Activated CD4-positive, alpha-beta T cell treated with anti-CD3 and anti-CD28 coated beads for 1 hour (primary cell): ENCODE measurements at regions not wholly inside any gene's neighbourhood (a gene's known extent, or its start where the extent isn't known, plus 50 kb on each side); places are given as distances from the start of the nearest gene placed in this dataset.

Source experiments
- DNase-seq: peaks from one replicate; pipeline ENCODE4 v3.0.0-alpha.2; 2020

- DNase-seq = no peak
These were observed 153.5 kb downstream of the LSM5 start for GRCh38 chr7:32336726-32337125.

GRCh38 chr7:32335107-32335506 lies 155.1 kb downstream of the LSM5 start:
- DNase-seq = no peak

- no peak for DNase-seq
These were observed 159.6 kb downstream of the LSM5 start for GRCh38 chr7:32330602-32331001.

GRCh38 chr7:32326078-32326477 lies 164.1 kb downstream of the LSM5 start:
- DNase-seq = no peak

- DNase-seq = no peak
These were observed 166.5 kb downstream of the LSM5 start for GRCh38 chr7:32323712-32324111.

GRCh38 chr7:32319012-32319382 lies 171.2 kb downstream of the LSM5 start:
- no peak for DNase-seq

GRCh38 chr7:32318300-32319011 lies 171.7 kb downstream of the LSM5 start:
- DNase-seq = no peak

GRCh38 chr7:32316839-32317238 lies 173.3 kb downstream of the LSM5 start:
- no peak for DNase-seq

- DNase-seq = no peak
These were observed 175.4 kb downstream of the LSM5 start for GRCh38 chr7:32314761-32315160.

- DNase-seq = no peak
These were observed 188.8 kb downstream of the LSM5 start for GRCh38 chr7:32301427-32301826.

GRCh38 chr7:32299133-32299702 lies 191.0 kb downstream of the LSM5 start:
- no peak for DNase-seq

GRCh38 chr7:32298408-32299132 lies 191.6 kb downstream of the LSM5 start:
- no peak for DNase-seq

GRCh38 chr7:32293833-32294232 lies 196.3 kb downstream of the LSM5 start:
- no peak for DNase-seq

GRCh38 chr7:32289651-32290414 lies 200.3 kb downstream of the LSM5 start:
- no peak for DNase-seq

GRCh38 chr7:32285698-32286097 lies 204.5 kb downstream of the LSM5 start:
- DNase-seq = no peak

GRCh38 chr7:32283546-32283945 lies 206.6 kb downstream of the LSM5 start:
- no peak for DNase-seq

GRCh38 chr7:32279500-32279899 lies 209.3 kb upstream of the PDE1C start:
- DNase-seq = no peak

GRCh38 chr7:32275216-32276009 lies 205.2 kb upstream of the PDE1C start:
- no peak for DNase-seq

GRCh38 chr7:32273297-32273696 lies 203.1 kb upstream of the PDE1C start:
- DNase-seq = no peak

GRCh38 chr7:32266932-32267475 lies 196.8 kb upstream of the PDE1C start:
- no peak for DNase-seq

GRCh38 chr7:32264702-32265284 lies 194.6 kb upstream of the PDE1C start:
- DNase-seq = no peak

GRCh38 chr7:32263611-32264010 lies 193.4 kb upstream of the PDE1C start:
- DNase-seq = no peak
